ENCODE measurements at regions not wholly inside any gene's neighbourhood (a gene's known extent, or its start where the extent isn't known, plus 50 kb on each side); places are given as distances from the start of the nearest gene placed in this dataset.

DNA sequence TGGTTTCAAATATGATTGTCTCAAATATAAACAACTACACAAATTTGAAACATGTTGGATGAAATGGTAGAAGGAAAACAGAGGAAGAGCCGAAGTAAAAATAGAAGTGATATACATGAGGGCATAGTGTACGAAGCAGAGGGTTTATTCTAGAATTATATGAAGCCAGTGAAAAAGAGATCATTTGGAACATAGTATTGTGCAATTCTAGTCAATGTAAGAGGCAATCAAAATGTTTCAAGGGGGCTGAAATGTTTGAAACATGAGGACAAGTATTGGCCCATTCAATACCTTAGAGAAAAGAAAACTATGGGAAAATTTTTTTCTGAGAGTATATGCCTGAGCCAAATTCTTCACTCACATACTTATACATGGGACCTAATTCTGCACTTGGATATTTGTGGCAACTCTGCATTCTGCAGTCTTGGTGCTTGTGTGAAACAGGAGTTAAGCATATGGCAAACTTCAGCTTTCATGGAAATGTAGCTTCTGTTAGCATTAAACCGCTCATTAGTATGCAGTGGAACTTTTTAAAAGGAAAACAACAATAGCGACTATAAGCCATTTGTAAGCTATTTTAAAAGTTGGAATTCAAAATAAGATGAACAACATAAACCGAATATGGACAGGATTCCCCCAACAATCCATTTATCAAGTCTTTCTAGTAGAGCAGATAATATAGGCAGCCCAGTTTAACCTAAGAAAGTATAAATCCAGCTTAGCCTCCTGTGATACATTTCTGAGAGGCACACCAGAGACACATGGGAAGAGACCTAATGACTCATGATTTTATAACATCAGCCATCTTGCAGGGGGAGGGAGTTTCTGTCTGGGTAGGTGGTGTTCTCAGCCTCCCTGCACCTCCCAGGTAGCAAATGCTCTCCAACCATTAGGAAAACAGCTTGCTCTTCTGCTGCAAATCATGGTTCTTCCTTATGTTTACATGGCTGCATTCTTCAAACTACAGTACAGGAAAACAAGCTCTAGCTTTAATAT is 197.8 kb downstream of the PAX3 start:
- TF ChIP-seq, protein P1, sequence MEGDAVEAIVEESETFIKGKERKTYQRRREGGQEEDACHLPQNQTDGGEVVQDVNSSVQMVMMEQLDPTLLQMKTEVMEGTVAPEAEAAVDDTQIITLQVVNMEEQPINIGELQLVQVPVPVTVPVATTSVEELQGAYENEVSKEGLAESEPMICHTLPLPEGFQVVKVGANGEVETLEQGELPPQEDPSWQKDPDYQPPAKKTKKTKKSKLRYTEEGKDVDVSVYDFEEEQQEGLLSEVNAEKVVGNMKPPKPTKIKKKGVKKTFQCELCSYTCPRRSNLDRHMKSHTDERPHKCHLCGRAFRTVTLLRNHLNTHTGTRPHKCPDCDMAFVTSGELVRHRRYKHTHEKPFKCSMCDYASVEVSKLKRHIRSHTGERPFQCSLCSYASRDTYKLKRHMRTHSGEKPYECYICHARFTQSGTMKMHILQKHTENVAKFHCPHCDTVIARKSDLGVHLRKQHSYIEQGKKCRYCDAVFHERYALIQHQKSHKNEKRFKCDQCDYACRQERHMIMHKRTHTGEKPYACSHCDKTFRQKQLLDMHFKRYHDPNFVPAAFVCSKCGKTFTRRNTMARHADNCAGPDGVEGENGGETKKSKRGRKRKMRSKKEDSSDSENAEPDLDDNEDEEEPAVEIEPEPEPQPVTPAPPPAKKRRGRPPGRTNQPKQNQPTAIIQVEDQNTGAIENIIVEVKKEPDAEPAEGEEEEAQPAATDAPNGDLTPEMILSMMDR (IDR thresholded peaks at IDR 0.05), result no peak
- TF ChIP-seq POLR2A (IDR thresholded peaks at IDR 0.05), result no peak

Data from tibial nerve (tissue), 3 donors.